MM.1S (cell line): ENCODE measurements at regions not wholly inside any gene's neighbourhood (a gene's known extent, or its start where the extent isn't known, plus 50 kb on each side); places are given as distances from the start of the nearest gene placed in this dataset.

Source experiments
- EZH2 ChIP-seq: fragments of 300-600 bp; sonication (generic); optimal IDR thresholded peaks from 2 replicates; pipeline ENCODE3; 2017; ENCODE audit warnings: low read depth, mild to moderate bottlenecking, antibody characterized with exemption, low read length, mixed read lengths
- EZH2phosphoT487 ChIP-seq: fragments of 300-600 bp; sonication (generic); IDR thresholded peaks from 2 replicates; pipeline ENCODE4 v1.6.1; 2018; ENCODE audit warnings: antibody characterized with exemption, low read length
- TF ChIP-seq, protein P1 (sequence below): fragments of 300-600 bp; sonication (generic); IDR thresholded peaks from 2 replicates; pipeline ENCODE4 v1.5.1; 2016; ENCODE audit warnings: antibody characterized with exemption, low read length, mixed read lengths

DNA sequence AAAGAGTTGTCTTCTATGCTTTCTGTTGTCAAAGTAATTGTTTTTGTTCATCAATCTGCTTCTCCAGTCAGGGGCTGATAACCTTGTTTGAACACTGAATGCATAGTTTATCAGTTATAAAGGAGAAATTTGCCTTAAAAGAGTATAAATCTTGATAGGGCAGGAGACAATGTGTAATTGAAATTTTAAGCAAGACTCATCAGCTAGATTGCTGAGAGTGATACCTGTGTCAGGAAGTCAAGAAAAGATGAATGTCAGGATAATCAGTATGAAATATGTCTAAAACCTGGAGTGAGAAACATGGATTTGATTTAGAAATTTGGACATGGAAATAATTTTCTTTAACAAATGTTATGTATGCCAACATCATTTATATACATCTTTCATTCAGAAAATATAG is 1258.1 kb downstream of the EFNA5 start:
- TF ChIP-seq, protein P1, sequence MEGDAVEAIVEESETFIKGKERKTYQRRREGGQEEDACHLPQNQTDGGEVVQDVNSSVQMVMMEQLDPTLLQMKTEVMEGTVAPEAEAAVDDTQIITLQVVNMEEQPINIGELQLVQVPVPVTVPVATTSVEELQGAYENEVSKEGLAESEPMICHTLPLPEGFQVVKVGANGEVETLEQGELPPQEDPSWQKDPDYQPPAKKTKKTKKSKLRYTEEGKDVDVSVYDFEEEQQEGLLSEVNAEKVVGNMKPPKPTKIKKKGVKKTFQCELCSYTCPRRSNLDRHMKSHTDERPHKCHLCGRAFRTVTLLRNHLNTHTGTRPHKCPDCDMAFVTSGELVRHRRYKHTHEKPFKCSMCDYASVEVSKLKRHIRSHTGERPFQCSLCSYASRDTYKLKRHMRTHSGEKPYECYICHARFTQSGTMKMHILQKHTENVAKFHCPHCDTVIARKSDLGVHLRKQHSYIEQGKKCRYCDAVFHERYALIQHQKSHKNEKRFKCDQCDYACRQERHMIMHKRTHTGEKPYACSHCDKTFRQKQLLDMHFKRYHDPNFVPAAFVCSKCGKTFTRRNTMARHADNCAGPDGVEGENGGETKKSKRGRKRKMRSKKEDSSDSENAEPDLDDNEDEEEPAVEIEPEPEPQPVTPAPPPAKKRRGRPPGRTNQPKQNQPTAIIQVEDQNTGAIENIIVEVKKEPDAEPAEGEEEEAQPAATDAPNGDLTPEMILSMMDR = no peak
- TF ChIP-seq EZH2 (no peak), EZH2phosphoT487 (no peak)
